HEK293 (cell line): ENCODE measurements at regions not wholly inside any gene's neighbourhood (a gene's known extent, or its start where the extent isn't known, plus 50 kb on each side); places are given as distances from the start of the nearest gene placed in this dataset.

ENCODE experiments used
- CTCF ChIA-PET: fragments of 350-600 bp; formaldehyde crosslinking; extraction: SDS; loops from one replicate; lab custom pipeline; 2021; ENCODE audit warnings: antibody characterized with exemption; lab: Yijun Ruan, JAX
- POLR2A ChIA-PET: fragments of 300-600 bp; formaldehyde crosslinking; extraction: SDS; loops from one replicate; lab custom pipeline; 2020; ENCODE audit warnings: antibody characterized with exemption, inconsistent platforms; lab: Yijun Ruan, JAX
- H3K27ac ChIP-seq: fragments of 200-500 bp; sonication (Bioruptor generic); 2 replicates; pipeline ENCODE4 v1.5.1; 2014; ENCODE audit warnings: low read depth, low read length, control low read depth, inconsistent platforms; ENCODE audit errors: extremely low read depth
- H3K36me3 ChIP-seq, 2 experiments: fragments of 200-500 bp in 1 of 2; sonication (Bioruptor generic) in 1 of 2; 1 replicate in 1 of 2; 2 replicates in 1 of 2; pipeline ENCODE4 v1.5.1; 2014 to 2017; ENCODE audit warnings: inconsistent platforms in 2 of 2, low read length in 2 of 2; ENCODE audit not compliant: control insufficient read depth in 2 of 2, insufficient read depth in 1 of 2
- H3K4me1 ChIP-seq: fragments of 200-500 bp; sonication (Bioruptor generic); 2 replicates; pipeline ENCODE4 v1.5.1; 2014; ENCODE audit warnings: mild to moderate bottlenecking, low read length, inconsistent platforms; ENCODE audit not compliant: control insufficient read depth, insufficient read depth
- H3K4me3 ChIP-seq: 2 replicates; pipeline ENCODE4 v1.5.1; 2011; ENCODE audit warnings: low read depth, mild to moderate bottlenecking, control low read depth, low read length, moderate library complexity
- H3K9me3 ChIP-seq: fragments of 200-500 bp; sonication (Bioruptor generic); 2 replicates; pipeline ENCODE4 v1.5.1; 2014; ENCODE audit warnings: low read depth, low read length, inconsistent platforms; ENCODE audit not compliant: control insufficient read depth, insufficient read depth
- MZF1 ChIP-seq: fragments of 450-650 bp; formaldehyde crosslinking; IDR thresholded peaks from 2 replicates; pipeline ENCODE4 v1.5.1; 2017; ENCODE audit warnings: missing biosample characterization, missing genetic modification characterization, borderline replicate concordance
- OVOL3 ChIP-seq: fragments of 450-650 bp; formaldehyde crosslinking; IDR thresholded peaks from 2 replicates; pipeline ENCODE4 v1.5.1; 2016; ENCODE audit warnings: missing biosample characterization, missing genetic modification characterization
- YY2 ChIP-seq: fragments of 450-650 bp; formaldehyde crosslinking; IDR thresholded peaks from 2 replicates; pipeline ENCODE4 v1.5.1; 2016; ENCODE audit warnings: missing biosample characterization, missing genetic modification characterization
- ZBTB20 ChIP-seq: fragments of 450-650 bp; formaldehyde crosslinking; IDR thresholded peaks from 2 replicates; pipeline ENCODE4 v1.5.1; 2016; ENCODE audit warnings: missing biosample characterization, missing genetic modification characterization
- ZFP37 ChIP-seq: fragments of 450-650 bp; formaldehyde crosslinking; IDR thresholded peaks from 2 replicates; pipeline ENCODE4 v1.5.1; 2016; ENCODE audit warnings: missing biosample characterization, missing genetic modification characterization
- ZNF155 ChIP-seq: fragments of 450-650 bp; formaldehyde crosslinking; IDR thresholded peaks from 2 replicates; pipeline ENCODE4 v1.5.1; 2016; ENCODE audit warnings: missing biosample characterization, missing genetic modification characterization
- ZNF157 ChIP-seq: fragments of 450-650 bp; formaldehyde crosslinking; IDR thresholded peaks from 2 replicates; pipeline ENCODE4 v1.5.1; 2016; ENCODE audit warnings: missing biosample characterization, missing genetic modification characterization
- ZNF169 ChIP-seq: fragments of 450-650 bp; formaldehyde crosslinking; IDR thresholded peaks from 2 replicates; pipeline ENCODE4 v1.5.1; 2016; ENCODE audit warnings: missing biosample characterization, missing genetic modification characterization
- ZNF23 ChIP-seq: fragments of 450-650 bp; formaldehyde crosslinking; IDR thresholded peaks from 2 replicates; pipeline ENCODE4 v1.5.1; 2016; ENCODE audit warnings: missing biosample characterization, missing genetic modification characterization, borderline replicate concordance
- ZNF350 ChIP-seq: fragments of 450-650 bp; formaldehyde crosslinking; IDR thresholded peaks from 2 replicates; pipeline ENCODE4 v1.5.0; 2017; ENCODE audit warnings: missing biosample characterization, mild to moderate bottlenecking, missing genetic modification characterization
- ZNF354C ChIP-seq: fragments of 450-650 bp; formaldehyde crosslinking; IDR thresholded peaks from 2 replicates; pipeline ENCODE4 v1.5.1; 2016; ENCODE audit warnings: missing biosample characterization, missing genetic modification characterization, low read depth, borderline replicate concordance
- ZNF391 ChIP-seq: fragments of 450-650 bp; formaldehyde crosslinking; IDR thresholded peaks from 2 replicates; pipeline ENCODE4 v1.5.1; 2016; ENCODE audit warnings: low read depth, missing biosample characterization, missing genetic modification characterization, borderline replicate concordance
- ZNF394 ChIP-seq: fragments of 450-650 bp; formaldehyde crosslinking; IDR thresholded peaks from 2 replicates; pipeline ENCODE4 v1.5.1; 2016; ENCODE audit warnings: missing biosample characterization, missing genetic modification characterization, mild to moderate bottlenecking, moderate library complexity, borderline replicate concordance
- ZNF404 ChIP-seq: fragments of 450-650 bp; formaldehyde crosslinking; IDR thresholded peaks from 2 replicates; pipeline ENCODE4 v1.5.1; 2017; ENCODE audit warnings: missing biosample characterization, missing genetic modification characterization
- ZNF529 ChIP-seq: fragments of 450-650 bp; formaldehyde crosslinking; IDR thresholded peaks from 2 replicates; pipeline ENCODE4 v1.5.1; 2017; ENCODE audit warnings: missing genetic modification characterization, missing biosample characterization; ENCODE audit not compliant: insufficient replicate concordance
- ZNF600 ChIP-seq: fragments of 450-650 bp; formaldehyde crosslinking; IDR thresholded peaks from 2 replicates; pipeline ENCODE4 v1.5.1; 2016; ENCODE audit warnings: missing biosample characterization, missing genetic modification characterization
- ZNF701 ChIP-seq: fragments of 450-650 bp; formaldehyde crosslinking; IDR thresholded peaks from 2 replicates; pipeline ENCODE4 v1.5.1; 2016; ENCODE audit warnings: missing biosample characterization, missing genetic modification characterization
- ZNF777 ChIP-seq: fragments of 450-650 bp; formaldehyde crosslinking; IDR thresholded peaks from 2 replicates; pipeline ENCODE4 v1.5.1; 2017; ENCODE audit warnings: missing biosample characterization, missing genetic modification characterization, borderline replicate concordance
- TF ChIP-seq, protein P1 (sequence below): fragments of 450-650 bp; formaldehyde crosslinking; IDR thresholded peaks from 2 replicates; pipeline ENCODE4 v1.5.1; 2017; ENCODE audit warnings: missing biosample characterization, missing genetic modification characterization
- TF ChIP-seq, protein P2 (sequence below): fragments of 450-650 bp; formaldehyde crosslinking; IDR thresholded peaks from 2 replicates; pipeline ENCODE4 v1.5.1; 2016; ENCODE audit warnings: missing biosample characterization, missing genetic modification characterization, borderline replicate concordance

DNA sequence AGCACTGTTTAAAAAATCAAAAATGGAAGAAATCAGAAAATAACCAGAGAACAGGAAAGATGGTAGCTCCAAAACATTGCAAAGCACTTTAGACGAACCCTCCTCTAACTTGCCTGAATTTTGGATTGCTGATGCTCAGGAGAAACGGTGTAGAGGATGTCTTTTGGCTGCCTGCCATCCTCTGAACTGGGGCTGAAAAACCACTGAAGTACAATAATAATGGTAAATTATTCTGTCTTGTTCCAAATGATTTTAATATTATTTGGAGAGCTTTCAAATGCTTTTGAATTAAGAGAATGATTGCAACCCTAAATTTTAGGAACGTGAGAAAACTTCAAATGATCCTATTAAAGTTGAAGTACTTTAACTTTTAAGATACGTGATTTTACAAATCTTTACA is 167.3 kb upstream of the SLC13A1 start:
- Histone ChIP-seq H3K27ac (no peak overlapping the region), H3K36me3 (no peaks in the 10 kb centered on the region), H3K4me1 (no peaks in the 10 kb centered on the region), H3K9me3 (no peaks in the 10 kb centered on the region)
- CTCF ChIA-PET, result interaction anchor here (0.6 to 3.5 kb wide), 26 partner anchors 9 to 728 kb away, joined by 3 to 45 read pairs (median 5); no protein-coding TSS in a partner anchor
- no peak for TF ChIP-seq ZNF777
- no peak for TF ChIP-seq ZNF600 (tag by site-specific recombination)
- TF ChIP-seq ZNF350 (tag by site-specific recombination), result no peak
- no peak for TF ChIP-seq ZNF354C (tag by site-specific recombination)
- no peak for TF ChIP-seq ZNF157 (tag by site-specific recombination)
- no peak for TF ChIP-seq ZNF404 (tag by site-specific recombination)
- no peak for TF ChIP-seq ZNF23 (tag by site-specific recombination)
- no peak for TF ChIP-seq YY2 (tag by site-specific recombination)
- TF ChIP-seq, protein P1, sequence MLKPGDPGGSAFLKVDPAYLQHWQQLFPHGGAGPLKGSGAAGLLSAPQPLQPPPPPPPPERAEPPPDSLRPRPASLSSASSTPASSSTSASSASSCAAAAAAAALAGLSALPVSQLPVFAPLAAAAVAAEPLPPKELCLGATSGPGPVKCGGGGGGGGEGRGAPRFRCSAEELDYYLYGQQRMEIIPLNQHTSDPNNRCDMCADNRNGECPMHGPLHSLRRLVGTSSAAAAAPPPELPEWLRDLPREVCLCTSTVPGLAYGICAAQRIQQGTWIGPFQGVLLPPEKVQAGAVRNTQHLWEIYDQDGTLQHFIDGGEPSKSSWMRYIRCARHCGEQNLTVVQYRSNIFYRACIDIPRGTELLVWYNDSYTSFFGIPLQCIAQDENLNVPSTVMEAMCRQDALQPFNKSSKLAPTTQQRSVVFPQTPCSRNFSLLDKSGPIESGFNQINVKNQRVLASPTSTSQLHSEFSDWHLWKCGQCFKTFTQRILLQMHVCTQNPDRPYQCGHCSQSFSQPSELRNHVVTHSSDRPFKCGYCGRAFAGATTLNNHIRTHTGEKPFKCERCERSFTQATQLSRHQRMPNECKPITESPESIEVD, result no peak
- no peak for TF ChIP-seq ZNF529 (tag by site-specific recombination)
- no peak for TF ChIP-seq MZF1
- TF ChIP-seq OVOL3, result no peak
- TF ChIP-seq, protein P2, sequence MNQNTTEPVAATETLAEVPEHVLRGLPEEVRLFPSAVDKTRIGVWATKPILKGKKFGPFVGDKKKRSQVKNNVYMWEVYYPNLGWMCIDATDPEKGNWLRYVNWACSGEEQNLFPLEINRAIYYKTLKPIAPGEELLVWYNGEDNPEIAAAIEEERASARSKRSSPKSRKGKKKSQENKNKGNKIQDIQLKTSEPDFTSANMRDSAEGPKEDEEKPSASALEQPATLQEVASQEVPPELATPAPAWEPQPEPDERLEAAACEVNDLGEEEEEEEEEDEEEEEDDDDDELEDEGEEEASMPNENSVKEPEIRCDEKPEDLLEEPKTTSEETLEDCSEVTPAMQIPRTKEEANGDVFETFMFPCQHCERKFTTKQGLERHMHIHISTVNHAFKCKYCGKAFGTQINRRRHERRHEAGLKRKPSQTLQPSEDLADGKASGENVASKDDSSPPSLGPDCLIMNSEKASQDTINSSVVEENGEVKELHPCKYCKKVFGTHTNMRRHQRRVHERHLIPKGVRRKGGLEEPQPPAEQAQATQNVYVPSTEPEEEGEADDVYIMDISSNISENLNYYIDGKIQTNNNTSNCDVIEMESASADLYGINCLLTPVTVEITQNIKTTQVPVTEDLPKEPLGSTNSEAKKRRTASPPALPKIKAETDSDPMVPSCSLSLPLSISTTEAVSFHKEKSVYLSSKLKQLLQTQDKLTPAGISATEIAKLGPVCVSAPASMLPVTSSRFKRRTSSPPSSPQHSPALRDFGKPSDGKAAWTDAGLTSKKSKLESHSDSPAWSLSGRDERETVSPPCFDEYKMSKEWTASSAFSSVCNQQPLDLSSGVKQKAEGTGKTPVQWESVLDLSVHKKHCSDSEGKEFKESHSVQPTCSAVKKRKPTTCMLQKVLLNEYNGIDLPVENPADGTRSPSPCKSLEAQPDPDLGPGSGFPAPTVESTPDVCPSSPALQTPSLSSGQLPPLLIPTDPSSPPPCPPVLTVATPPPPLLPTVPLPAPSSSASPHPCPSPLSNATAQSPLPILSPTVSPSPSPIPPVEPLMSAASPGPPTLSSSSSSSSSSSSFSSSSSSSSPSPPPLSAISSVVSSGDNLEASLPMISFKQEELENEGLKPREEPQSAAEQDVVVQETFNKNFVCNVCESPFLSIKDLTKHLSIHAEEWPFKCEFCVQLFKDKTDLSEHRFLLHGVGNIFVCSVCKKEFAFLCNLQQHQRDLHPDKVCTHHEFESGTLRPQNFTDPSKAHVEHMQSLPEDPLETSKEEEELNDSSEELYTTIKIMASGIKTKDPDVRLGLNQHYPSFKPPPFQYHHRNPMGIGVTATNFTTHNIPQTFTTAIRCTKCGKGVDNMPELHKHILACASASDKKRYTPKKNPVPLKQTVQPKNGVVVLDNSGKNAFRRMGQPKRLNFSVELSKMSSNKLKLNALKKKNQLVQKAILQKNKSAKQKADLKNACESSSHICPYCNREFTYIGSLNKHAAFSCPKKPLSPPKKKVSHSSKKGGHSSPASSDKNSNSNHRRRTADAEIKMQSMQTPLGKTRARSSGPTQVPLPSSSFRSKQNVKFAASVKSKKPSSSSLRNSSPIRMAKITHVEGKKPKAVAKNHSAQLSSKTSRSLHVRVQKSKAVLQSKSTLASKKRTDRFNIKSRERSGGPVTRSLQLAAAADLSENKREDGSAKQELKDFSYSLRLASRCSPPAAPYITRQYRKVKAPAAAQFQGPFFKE (tag by site-specific recombination), result no peak
- no peak for TF ChIP-seq ZNF701 (tag by site-specific recombination)
- no peak for TF ChIP-seq ZFP37 (tag by site-specific recombination)
- TF ChIP-seq ZNF169 (tag by site-specific recombination), result no peak
- TF ChIP-seq ZNF391 (tag by site-specific recombination), result no peak
- no peak for TF ChIP-seq ZNF394 (tag by site-specific recombination)
- no peak for TF ChIP-seq ZNF155
- TF ChIP-seq, all 188 proteins: peak for 0
- H3K4me3 ChIP-seq, result no peak overlapping the region
- POLR2A ChIA-PET, result no interaction called here

DNA sequence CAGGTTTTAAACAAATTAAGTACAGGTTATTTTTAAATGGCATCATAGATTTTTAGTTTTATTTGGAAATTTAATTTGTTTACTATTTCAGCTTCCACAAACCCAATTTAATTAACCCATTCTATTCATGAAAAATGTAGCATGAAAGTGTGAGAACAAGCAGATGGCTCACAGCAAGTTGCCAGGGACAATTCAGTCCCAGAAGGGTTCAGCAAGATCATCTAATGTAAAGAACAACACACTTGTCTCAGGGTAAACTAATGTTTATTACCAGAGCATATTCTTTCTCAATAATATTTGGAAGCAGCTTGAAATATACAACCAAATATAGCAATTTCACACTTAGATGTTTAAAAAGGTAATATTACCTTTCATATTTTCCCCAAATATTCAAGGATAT is 166.9 kb upstream of the SLC13A1 start:
- no peaks in the 10 kb centered on the region for H3K4me1 ChIP-seq
- POLR2A ChIA-PET, result no interaction called here
- no peak overlapping the region for H3K27ac ChIP-seq
- no peaks in the 10 kb centered on the region for H3K36me3 ChIP-seq
- no peak overlapping the region for H3K4me3 ChIP-seq
- CTCF ChIA-PET, result interaction anchor here (0.8 to 3.5 kb wide), 18 partner anchors 11 to 727 kb away, joined by 3 to 45 read pairs (median 6); no protein-coding TSS in a partner anchor
- TF ChIP-seq ZBTB20, result no peak
- no peaks in the 10 kb centered on the region for H3K9me3 ChIP-seq
